Fibroblast of lung (primary cell): ENCODE measurements at regions not wholly inside any gene's neighbourhood (a gene's known extent, or its start where the extent isn't known, plus 50 kb on each side); places are given as distances from the start of the nearest gene placed in this dataset.

ENCODE experiments used
- CTCF ChIP-seq, 2 donors: IDR thresholded peaks in 1 of 2; conservative IDR thresholded peaks in 1 of 2; 1 replicate in 1 of 2; 2 replicates in 1 of 2; pipeline ENCODE4 v1.5.1; 2011 to 2012; ENCODE audit warnings: low read length in 2 of 2, control low read depth in 1 of 2, inconsistent platforms in 1 of 2, low read depth in 1 of 2, mild to moderate bottlenecking in 1 of 2
- EZH2 ChIP-seq: IDR thresholded peaks from 2 replicates; pipeline ENCODE4 v1.5.1; 2012; ENCODE audit warnings: low read length, control low read depth, mild to moderate bottlenecking; ENCODE audit errors: missing control alignments

GRCh38 chr20:20903773-20904500, 191.5 kb upstream of the RALGAPA2 start:
- TF ChIP-seq CTCF (conservative IDR thresholded peaks at IDR 0.05 in 1 of 2, IDR thresholded peaks at IDR 0.05 in 1 of 2; ENCODE audit: low read depth in 1 of 2, low read length in 2 of 2) (no peak), EZH2 (no peak)
